ENCODE measurements at regions not wholly inside any gene's neighbourhood (a gene's known extent, or its start where the extent isn't known, plus 50 kb on each side); places are given as distances from the start of the nearest gene placed in this dataset.

DNA sequence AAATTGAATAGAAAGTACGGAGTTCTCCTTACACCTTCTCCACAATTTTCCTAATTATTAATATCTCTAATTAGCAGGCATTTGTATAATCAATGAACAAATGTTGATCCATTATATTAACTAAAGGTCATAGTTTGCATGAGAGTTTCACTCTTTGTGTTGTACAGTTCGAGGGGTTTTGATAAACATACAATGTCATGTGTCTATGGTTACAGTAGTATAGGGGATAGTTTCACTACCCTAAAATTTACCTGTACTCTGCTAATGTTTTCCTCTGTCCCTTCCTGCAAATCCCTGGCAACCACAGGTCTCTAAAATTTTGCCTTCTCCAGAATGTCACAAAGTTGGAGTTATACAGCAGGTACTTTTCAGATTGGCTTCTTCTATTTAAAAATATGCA lies 1199.8 kb upstream of the GJE1 start:
- no peak for DNase-seq

DNA sequence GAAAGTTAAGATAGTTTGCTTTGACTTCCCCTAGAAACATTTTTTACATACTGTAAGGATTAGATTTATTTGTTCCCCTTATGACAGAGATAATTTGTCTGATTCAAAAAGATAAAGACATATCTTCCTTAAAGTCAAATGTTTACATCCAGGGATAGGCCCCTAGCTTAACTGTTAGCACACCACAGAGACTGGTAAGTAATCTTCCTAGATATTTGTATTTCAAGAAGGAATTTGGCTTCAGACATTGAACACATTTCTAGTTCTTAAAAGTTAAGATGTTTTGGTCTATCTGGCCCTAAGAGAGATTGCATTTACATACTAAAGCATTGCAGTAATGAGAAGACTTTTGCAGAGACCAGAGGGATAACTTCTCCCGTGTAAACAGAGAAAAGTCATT lies 1201.1 kb upstream of the GJE1 start:
- DNase-seq: no peak

DNA sequence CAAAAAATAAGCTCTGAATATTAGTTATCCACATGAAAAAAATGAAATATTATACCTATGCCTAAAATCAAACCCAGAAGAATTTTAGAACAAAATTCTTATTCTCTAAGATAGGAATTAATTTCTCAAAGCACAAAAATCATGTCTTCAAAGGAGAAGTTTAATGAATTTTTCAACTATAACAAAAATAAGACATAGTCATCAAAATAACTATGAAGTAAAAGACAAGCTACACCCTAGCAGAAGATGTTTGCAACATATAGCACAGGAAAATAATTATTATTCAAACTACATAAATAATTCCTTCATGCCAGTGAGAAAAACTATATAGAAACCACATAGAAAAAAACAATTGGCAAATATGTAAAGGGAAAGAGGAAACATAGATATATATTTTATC lies 1203.6 kb upstream of the GJE1 start:
- DNase-seq: no peak

DNA sequence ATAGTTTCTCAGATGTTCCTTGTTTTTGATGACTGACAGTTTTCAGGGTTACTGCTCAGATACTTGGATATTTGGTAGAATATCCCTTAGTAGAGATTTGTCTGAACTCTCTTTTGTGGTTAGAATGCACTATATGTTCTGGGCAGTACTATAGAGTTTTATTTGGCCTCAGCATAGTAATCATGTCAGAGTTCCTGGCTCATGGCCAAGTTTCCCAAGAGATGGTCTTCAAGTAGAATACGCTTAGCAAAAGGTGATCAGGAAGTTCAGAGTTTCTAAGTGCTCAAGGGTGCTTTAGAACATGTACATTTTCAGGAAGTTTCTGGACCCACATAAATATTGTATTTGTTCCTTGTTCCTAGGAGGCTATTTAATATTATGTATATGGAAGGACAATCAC lies 1209.7 kb upstream of the GJE1 start:
- no peak for DNase-seq

DNA sequence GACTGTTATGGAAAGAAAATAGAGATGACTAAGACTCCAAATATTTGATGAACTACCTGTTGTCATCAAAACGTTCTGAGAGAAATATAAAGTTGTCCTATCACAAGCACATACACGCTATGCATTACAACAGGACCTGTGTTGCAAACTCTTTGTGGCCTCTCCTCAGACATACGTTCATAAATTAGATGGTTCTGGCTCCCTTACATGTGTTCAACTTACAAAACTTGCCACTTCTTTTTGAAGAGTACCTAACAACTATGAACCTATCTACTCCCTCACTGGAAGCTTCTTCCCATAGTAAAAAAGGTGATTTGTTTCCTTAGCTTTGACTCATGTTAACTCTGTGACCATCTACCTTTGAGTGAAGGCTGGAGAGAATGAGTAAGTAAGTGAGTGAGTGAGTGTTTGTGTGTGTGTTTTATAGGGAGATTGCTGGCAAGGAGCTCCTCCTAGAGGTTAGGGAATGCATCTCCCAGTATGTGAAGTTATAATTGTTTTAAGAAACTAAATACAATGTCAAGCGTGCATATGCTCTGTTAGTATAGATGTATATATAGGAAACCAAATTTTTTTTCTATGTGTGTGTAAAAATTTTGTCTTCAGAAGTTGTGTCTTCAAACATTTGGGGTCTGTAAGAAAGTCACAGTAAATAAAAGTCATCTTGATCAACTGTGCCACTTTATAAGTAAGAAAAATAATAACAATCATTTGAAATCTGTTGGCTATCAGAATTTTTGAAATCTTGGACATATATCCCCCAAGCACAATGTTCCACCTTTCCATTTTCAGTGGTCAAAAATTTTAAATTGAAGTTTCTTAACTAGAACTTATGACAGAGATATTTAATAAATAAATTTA lies 1211.1 kb upstream of the GJE1 start:
- no peak for DNase-seq

DNA sequence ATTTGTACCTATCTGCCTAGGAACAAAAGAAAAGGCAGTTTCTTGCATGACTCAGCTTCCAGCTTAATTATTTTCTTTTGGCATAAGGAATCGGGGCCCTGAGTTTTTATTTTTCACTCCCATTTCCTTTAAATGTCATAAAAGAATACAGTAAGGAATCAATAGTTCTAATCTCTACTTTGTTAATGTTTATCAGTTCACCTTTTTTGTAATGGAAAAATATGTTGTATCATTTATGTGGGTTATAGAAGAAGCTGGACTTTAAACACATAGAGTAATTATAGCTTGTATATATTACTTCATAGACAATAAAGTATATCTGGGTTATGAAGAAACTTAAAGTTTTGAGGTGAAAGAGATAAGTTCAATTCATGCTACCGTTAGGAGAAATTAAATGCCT lies 1214.8 kb upstream of the GJE1 start:
- DNase-seq: no peak

DNA sequence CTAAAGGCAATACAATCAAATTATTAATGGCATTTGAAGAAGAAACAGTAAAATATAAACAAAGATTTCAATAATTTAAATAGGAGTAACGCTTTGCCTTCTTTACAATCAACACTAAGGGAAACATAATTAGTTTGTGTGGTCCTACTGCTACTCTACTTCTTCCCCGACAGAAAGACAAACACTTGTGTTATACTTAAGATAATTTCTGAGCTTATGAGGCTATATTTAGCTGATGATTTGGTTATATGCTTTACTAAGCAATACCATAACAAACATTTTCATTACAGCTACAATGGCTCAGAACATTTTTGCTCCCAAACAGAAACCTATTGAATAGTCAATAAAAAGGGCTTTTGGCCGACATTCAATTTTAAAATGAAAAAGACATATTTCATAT lies 1217.2 kb upstream of the GJE1 start:
- DNase-seq: no peak

DNA sequence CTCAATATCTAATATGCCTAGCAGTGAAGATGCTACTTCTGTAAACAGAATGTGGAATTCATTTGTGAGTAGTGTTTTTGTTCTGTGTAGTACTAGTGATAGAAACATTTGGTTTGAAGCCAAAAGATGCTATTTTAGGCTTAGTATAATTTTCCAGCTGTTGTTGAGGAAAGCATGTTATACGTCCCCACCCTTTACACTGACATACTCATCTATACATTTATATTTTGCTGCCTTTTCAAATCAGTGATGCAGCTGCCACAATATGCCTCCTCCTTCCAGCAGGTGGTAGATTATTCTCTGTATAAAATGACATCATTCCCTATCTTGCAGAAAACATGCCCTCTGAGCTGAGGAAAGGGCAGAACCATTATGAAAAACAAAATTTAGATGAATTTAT lies 1217.6 kb upstream of the GJE1 start:
- no peak for DNase-seq

DNA sequence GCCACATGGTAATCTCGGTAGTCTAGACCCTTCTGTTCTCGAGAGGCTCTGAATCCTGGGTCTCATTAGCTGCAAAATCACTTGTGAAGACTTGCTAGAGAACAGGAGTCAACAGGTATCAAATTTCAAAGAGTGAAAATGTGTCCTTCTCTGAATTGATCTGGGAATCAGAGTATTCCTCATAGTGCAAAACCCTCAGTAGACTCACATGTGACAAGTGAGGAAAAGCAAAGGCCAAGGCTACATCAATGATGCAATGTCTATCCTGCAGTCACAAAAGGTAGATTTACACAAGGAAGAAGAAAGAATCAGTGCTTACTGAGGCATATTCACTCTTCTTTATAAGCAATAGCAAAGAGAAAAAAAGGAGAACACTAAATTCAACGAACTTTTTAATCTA lies 1220.0 kb upstream of the GJE1 start:
- DNase-seq: no peak

DNA sequence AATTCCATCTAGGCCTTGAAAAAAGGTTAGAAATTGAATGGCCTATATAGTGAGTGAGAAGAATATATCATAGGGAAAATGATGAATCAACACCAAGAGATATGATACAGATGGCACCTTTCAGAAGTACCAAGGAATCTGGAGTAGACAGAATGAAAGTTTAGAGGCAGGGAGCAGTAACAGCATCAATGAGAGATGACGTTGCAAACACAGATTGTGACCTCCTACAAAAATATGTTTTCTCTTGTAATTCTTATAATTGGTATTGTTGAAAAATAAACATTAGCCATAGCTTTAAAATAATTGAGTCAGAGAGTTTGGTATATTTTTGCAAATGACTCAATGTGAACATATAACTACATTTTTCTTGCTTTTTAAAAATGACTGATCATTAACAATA lies 1223.1 kb upstream of the GJE1 start:
- no peak for DNase-seq

DNA sequence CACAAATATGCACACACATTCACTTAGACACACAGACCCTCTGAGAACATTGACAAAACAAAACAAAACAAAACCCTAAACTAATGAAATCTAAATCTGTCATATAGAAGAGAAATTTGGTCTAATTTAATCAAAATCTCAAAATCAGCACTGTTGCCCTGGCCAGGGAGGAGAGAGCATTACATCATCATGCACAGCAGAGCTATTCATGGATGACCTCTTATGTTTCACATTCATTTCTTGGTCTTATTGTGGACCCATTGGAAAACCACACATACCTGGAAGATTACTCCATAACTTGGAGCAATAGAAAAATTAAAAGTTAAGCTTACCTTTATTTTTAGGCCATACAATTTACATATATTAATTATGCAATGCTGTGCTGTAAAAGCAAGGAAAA lies 1223.6 kb upstream of the GJE1 start:
- DNase-seq: no peak

DNA sequence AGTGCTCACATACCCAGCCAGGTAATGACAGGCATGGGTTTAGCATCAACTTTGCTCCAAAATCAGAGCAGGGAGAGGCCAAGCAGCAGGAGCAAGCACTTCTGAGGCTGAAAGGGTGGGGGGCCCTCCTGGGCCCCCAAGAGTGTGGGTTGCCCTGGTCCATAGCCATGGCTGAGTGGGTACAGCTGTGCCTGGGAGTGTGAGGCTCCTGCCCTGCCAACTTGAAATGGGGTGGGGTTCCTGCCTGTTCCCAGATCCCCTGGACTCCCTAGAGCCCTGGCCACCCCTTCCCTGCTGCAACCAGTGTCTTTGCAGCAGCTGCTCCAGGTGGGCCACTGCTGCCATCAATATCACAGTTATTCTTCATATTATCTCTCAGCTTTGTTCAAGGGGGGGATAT lies 1224.2 kb upstream of the GJE1 start:
- no peak for DNase-seq

DNA sequence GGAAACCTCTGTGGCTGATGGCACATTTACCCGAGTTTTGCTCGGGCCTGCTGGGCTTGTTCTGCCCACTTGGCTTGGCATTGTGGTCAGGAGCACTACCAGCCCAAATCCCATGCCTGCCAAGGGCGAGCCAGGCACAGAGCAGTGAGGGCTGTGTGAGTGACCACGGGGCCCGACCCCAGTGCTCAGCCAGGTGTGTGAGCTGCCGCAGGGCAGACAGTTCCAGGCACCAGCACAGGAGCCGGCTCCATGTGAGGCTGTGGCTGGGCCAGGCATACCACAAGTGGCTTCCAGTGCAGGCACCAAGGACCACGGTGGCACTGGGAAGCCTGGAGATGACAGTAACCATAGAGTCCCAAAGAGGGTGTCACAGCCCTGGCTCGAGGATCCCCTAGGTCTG lies 1225.5 kb upstream of the GJE1 start:
- DNase-seq: no peak

DNA sequence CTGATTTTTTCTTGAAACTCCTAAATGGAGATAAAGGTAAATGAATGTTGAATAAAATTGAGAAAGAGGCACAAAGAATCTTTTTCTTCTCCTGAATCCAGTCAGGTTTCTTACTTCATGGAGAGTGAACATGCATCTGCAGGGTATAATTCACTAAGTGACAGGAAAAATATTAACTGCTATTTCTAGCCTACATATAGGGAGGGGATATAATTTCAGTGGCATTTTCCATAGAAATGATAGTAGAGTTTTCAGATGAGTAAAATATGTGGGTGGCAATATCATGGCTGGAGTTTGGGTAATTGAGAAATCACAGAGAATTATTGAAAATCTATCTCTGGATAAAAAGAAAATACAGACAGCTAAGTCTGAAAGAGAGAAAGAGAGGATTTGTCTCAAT lies 1227.0 kb upstream of the GJE1 start:
- DNase-seq: no peak

DNA sequence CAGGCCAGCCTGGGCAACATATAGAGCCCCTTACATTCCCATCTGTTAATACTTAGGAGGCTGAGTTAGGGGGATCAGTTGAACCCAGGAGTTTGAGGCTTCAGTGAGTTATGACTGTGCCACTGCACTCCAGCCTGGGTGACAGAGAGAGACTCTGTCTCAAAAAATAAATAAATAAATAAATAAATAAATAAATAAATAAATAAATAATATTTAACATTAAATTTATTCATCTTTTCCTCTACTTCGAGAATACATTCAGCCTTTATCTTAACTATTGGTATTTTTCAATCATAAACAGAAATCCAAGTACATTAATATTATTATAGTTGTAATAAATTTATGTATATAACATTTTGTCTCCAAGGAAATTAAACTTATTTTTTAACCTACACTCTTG lies 1227.7 kb upstream of the GJE1 start:
- no peak for DNase-seq

DNA sequence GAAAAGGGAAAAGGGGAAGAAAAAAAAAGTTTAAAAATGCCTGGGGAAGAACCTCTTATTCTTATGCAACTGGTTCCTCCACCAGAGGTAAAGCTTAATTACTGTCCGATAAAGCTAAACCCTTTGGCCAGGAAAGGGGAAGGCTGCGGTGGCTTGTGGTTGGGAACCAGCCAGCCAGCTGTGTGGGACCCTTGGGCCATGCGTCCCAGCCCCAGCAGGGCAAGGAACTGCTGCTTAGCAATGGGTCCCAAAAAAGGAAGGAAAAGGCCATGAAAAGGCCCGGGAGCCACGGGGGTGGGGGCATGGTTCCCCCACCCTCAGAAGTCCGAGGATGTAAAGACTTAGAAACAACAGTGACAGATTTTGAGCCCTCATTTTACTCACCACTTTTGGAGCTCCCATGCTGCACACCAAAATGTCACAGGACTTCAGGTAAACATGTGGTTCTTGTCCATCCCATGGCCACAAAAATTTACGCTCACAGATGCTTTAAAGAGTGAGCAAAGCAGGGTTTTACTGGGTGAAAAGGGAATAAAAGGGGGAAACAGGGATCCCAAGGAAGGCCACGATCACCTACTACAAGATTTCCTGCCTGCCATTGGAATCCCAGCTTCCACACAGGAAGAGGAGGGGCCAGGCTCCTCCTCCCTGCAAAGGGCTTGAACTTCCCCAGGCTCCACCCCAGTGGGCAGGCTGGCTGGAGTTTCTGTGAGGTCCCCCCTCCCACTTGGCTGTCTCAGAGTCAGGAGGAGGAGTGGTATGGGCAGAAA lies 1234.7 kb upstream of the GJE1 start:
- DNase-seq: no peak

DNA sequence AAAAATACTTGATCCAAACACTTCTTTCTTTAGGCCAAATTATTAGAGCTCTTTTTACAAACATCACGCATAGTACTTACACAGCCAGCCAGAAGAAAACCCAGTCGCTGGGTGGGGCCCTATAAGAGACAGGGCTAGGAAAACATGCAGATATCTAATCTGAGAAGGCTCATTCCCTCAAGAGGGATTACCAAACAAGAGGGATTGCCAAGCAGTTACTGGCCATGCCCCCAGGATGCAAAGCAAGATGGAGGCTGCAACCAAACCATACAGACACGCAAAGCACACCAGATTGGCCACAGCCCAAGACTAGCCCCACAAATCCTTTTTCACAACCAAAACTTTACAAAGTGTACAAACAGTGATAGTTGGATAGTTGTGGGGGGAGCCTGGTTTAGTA lies 1235.4 kb upstream of the GJE1 start:
- DNase-seq: no peak

DNA sequence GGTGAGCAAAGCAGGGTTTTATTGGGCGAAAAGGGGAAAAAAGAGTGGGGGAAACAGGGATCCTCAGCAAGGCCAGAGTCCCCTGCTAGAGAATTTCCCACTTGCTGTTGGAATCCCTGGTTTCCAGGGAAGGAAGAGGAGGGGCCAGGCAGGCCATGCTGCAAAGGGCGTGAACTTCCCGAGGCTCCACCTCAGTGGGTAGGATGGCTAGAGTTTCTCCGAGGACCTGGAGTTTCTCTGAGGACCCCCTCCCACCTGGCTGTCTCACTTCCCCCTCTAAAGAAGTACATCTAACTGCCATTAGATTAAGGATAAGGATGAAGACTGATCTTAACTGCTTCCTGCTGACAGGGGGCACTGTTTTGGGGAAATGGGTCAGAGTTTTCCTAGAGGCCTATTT lies 1239.3 kb upstream of the GJE1 start:
- DNase-seq: no peak

DNA sequence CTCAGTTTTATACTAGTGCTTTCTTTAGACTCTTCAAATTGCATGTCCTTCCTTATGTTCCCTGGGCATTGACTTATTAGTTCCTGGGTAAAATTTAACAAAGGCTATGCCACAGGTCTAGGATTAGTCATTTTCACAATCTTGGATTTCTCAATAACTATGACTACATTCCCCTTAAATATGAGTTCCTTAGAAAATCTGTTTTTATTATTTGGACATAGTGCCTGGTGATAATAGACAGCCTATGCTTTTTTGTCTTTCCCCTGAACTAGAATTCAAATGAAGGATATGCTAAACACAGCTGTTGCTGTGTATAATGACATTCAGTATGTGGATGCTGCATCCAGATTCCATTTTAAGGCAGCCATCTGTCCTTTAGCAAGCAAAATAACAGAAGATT lies 1252.8 kb upstream of the GJE1 start:
- DNase-seq: no peak

DNA sequence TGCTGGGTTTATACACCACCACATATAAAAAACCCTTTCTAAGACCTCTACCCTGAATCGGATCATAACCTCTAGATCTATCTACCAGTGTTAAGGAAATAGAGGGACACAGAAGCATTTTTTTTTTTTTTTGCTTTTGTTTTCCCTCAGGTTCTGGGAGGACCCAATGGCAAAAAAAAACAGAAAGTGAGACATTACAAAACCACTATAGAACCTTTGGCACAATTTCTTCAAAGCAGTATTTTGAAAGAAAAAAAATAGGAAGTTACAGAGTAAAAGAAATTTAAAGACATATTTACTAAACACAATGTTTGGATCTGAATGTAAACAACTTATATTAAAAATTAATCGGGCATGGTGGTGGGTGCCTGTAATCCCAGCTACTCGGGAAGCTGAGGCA lies 1258.7 kb upstream of the GJE1 start:
- DNase-seq: no peak

DNA sequence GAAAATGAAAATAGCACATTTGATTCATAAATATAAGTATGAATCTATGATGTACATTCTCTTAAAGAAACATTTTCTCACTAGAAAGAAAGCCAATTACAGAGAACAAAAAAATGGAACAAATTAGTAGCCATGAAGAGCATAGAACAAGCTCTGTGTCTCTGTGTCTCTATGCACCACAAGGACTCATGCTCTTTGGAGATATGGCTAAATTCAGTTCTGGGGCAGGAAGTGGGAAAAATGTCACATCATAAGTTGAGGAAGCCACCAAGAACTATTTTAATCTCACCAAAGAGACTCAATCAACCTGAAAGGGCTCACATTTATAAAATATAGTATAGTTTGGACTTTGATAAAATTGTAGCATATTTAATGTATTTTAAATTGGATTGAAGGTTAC lies 1259.8 kb upstream of the GJE1 start:
- no peak for DNase-seq

DNA sequence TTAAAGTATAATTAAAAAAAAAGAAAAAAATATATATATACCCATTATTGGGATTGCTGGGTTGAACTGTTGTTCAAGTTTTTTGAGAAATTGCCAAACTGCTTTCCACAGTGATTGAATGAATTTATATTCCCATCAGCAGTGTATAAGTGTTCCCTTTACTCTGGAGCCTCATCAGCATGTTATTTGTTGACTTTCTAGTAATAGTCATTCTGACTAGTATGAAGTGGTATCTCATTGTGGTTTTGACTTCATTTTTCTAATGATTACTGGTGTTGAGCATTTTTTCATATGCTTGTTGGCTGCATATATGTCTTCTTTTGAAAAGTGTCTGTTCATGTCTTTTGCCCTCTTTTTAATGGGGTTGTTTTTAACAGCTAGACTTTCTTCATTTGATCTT lies 1260.8 kb upstream of the GJE1 start:
- DNase-seq: no peak

DNA sequence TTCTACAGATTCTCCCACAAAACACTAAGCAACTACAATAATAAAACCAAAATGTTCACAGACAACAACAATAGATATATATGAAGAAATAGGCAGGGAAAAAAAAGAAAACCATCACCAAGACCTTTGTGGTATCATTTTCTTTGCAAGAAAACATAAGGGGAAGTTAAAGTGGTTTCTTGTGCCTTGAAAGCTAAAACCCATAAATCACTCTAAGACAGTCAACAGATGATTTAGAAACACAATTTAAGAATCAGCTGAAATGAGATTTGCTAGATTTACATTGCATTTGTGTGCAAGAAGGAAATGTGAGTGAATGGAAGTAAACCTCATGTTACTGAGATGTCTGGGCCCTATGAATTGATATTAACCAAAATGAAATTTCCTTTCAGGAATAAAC lies 1265.4 kb upstream of the GJE1 start:
- DNase-seq: no peak

DNA sequence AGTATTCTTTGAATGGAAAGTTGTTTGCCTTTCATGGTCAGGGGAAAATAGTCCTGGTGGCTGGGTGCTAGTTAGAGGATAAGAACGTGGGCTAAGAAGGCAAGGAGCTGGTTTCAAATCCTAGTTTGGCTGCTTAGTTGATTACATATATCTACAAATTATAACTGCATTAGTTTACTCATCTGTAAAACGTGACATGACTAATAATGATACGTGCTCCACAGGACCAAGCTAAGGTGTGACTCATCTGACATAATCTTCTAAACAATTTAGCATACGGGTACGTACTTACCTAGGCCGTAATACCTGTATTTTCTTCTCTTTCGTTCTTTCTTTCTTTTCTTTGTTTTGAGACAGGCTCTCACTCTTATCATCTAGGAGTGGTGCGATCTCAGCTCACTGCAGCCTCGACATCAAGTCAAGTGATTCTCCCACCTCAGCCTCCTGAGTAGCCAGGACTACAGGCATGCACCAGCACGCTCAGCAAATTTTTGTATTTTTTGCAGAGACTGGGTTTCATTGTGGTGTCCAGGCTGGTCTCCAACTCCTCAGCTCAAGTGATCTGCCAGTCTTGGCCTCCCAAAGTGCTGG lies 1274.2 kb upstream of the GJE1 start:
- DNase-seq: no peak
